ENCODE measurements at regions not wholly inside any gene's neighbourhood (a gene's known extent, or its start where the extent isn't known, plus 50 kb on each side); places are given as distances from the start of the nearest gene placed in this dataset.

GRCh38 chr20:50323777-50324775 lies 133.4 kb downstream of the CEBPB start:
- no peaks in the 10 kb centered on the region for H3K9me3 Mint-ChIP-seq (ENCODE audit: low read depth)
- H3K36me3 Mint-ChIP-seq (ENCODE audit: insufficient read depth): no peaks in the 10 kb centered on the region
- peaks cover 3% of the 10 kb centered on the region for H3K27me3 Mint-ChIP-seq

GRCh38 chr20:50325215-50325614 lies 134.6 kb downstream of the CEBPB start:
- Mint-ChIP-seq H3K9me3 (ENCODE audit: low read depth) (no peaks in the 10 kb centered on the region), H3K4me3 (ENCODE audit: low read depth) (no peak overlapping the region), H3K4me1 (ENCODE audit: low read depth) (peaks cover 3% of the 10 kb centered on the region), H3K36me3 (ENCODE audit: insufficient read depth) (no peaks in the 10 kb centered on the region), H3K27me3 (peaks cover 3% of the 10 kb centered on the region), H3K27ac (no peak overlapping the region)
- TF ChIP-seq CTCF (IDR thresholded peaks at IDR 0.05; ENCODE audit: unreplicated experiment): no peak
- no peak for DNase-seq (ENCODE audit: low spot score, unreplicated experiment)

More at GRCh38 chr20:50323777-50324775, 133.4 kb downstream of the CEBPB start:
- H3K4me1 Mint-ChIP-seq (ENCODE audit: low read depth): peaks cover 3% of the 10 kb centered on the region
- no peak for TF ChIP-seq CTCF (IDR thresholded peaks at IDR 0.05; ENCODE audit: unreplicated experiment)
- H3K4me3 Mint-ChIP-seq (ENCODE audit: low read depth): no peak overlapping the region
- H3K27ac Mint-ChIP-seq: no peak overlapping the region
- no peak for DNase-seq (ENCODE audit: low spot score, unreplicated experiment)

- H3K4me3 Mint-ChIP-seq (ENCODE audit: low read depth): no peak overlapping the region
- TF ChIP-seq CTCF (IDR thresholded peaks at IDR 0.05; ENCODE audit: unreplicated experiment): no peak
- H3K27me3 Mint-ChIP-seq: peaks cover 3% of the 10 kb centered on the region
- H3K9me3 Mint-ChIP-seq (ENCODE audit: low read depth): no peaks in the 10 kb centered on the region
- DNase-seq (ENCODE audit: low spot score, unreplicated experiment): no peak
- peaks cover 3% of the 10 kb centered on the region for H3K4me1 Mint-ChIP-seq (ENCODE audit: low read depth)
- H3K27ac Mint-ChIP-seq: no peak overlapping the region
- H3K36me3 Mint-ChIP-seq (ENCODE audit: insufficient read depth): no peaks in the 10 kb centered on the region
Measured at GRCh38 chr20:50325651-50326050, 135.0 kb downstream of the CEBPB start.

GRCh38 chr20:50327666-50328065 lies 137.0 kb downstream of the CEBPB start:
- Mint-ChIP-seq H3K27ac (no peak overlapping the region), H3K36me3 (ENCODE audit: insufficient read depth) (no peaks in the 10 kb centered on the region), H3K27me3 (peaks cover under 1% of the 10 kb centered on the region), H3K4me1 (ENCODE audit: low read depth) (peaks cover 1% of the 10 kb centered on the region), H3K9me3 (ENCODE audit: low read depth) (no peaks in the 10 kb centered on the region), H3K4me3 (ENCODE audit: low read depth) (no peak overlapping the region)
- no peak for TF ChIP-seq CTCF (IDR thresholded peaks at IDR 0.05; ENCODE audit: unreplicated experiment)
- DNase-seq (ENCODE audit: low spot score, unreplicated experiment): no peak

- H3K27ac Mint-ChIP-seq: no peak overlapping the region
- no peaks in the 10 kb centered on the region for H3K27me3 Mint-ChIP-seq
Measured at GRCh38 chr20:50328222-50328979, 137.8 kb downstream of the CEBPB start.

More at GRCh38 chr20:50328222-50328979, 137.8 kb downstream of the CEBPB start:
- no peak for DNase-seq (ENCODE audit: low spot score, unreplicated experiment)
- Mint-ChIP-seq H3K9me3 (ENCODE audit: low read depth) (no peaks in the 10 kb centered on the region), H3K4me3 (ENCODE audit: low read depth) (no peak overlapping the region), H3K4me1 (ENCODE audit: low read depth) (peaks cover 3% of the 10 kb centered on the region), H3K36me3 (ENCODE audit: insufficient read depth) (no peaks in the 10 kb centered on the region)
- no peak for TF ChIP-seq CTCF (IDR thresholded peaks at IDR 0.05; ENCODE audit: unreplicated experiment)

All from progenitor cell of endocrine pancreas (in vitro differentiated cells).